Dermis microvascular lymphatic vessel endothelial cell (primary cell): ENCODE measurements at regions not wholly inside any gene's neighbourhood (a gene's known extent, or its start where the extent isn't known, plus 50 kb on each side); places are given as distances from the start of the nearest gene placed in this dataset.

Source experiments
- DNase-seq, 2 donors: peaks; one replicate each; pipeline versions ENCODE4 v3.0.0 to v3.0.0-alpha.2; 2010; ENCODE audit warnings: low read depth in 2 of 2

- DNase-seq: no peak
These were observed 111.6 kb downstream of the BTG1 start for GRCh38 chr12:92034083-92034482.

GRCh38 chr12:92032965-92033364 is 112.7 kb downstream of the BTG1 start:
- DNase-seq: no peak

DNA sequence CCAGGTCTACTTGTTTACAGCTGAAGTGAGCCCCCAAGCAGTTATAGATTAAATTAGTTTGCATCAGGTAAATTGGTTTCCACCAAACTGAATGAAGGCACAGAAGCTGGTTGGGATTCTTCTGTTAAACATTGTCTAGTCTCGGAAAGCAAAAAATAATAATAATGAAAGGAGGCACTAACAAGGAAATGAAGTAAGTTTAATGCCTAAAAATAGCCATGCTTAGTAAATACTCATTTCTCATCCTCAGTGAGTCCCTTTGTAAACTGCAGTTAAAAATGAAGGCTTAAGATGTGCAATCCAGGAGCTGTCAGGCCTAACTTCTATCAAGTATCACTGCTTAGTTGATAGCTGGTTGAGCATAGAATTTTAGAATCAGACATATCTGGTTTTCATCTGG is 113.5 kb downstream of the BTG1 start:
- DNase-seq: no peak

DNA sequence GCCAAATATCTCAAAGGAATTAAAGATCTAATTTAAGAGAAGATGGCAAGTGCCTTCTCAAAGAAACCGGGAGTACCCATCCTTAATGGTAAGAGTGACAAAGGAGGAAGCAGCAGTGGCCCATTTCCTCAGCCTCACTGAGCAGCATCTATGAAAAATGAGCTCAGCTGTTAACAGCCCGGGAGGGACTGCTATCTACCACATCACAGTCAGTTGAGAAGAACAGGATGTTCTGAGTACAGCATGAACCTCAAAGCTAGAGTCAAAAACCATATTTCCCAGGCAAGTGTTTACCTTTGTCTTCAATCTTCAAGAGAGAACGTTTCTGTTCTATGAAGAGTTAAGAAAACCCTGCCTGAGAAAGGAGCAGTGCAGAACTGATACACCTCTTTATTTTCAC is 115.0 kb downstream of the BTG1 start:
- DNase-seq: peak in 1 of 2 donors; percentile 43

GRCh38 chr12:92029902-92030586 is 115.6 kb downstream of the BTG1 start:
- no peak for DNase-seq

DNA sequence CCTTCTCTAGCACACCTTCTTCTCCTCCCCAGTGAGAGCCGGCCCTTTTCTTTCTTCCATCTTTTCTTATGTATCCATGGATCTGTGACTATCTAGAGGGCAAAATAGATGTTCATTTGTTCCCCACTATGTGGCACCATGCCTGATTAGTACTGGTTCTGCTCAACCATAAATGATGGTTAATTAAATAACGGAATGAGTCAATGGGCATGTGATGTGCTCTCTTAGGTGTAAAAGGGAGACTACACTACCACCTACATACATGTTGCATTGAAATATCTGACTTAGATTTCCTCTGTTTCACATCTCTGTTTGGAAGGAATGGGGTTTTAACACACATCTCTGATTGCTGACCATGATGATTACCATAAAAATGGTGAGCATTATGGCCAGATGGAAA is 116.5 kb downstream of the BTG1 start:
- no peak for DNase-seq

DNA sequence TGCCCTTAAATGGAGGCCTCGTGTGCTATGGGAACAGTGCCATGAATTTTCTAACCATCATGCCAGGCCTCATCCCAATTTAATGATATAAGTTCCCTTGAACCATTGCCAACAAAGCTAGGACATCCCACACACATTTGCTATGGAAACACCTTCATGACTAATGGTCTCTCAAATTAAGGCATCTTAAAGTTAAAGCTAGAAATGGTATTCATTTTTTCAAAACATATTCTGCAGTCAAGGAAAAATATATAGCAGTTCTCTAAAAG is 117.3 kb downstream of the BTG1 start:
- DNase-seq: peak in 1 of 2 donors; percentile 31

DNA sequence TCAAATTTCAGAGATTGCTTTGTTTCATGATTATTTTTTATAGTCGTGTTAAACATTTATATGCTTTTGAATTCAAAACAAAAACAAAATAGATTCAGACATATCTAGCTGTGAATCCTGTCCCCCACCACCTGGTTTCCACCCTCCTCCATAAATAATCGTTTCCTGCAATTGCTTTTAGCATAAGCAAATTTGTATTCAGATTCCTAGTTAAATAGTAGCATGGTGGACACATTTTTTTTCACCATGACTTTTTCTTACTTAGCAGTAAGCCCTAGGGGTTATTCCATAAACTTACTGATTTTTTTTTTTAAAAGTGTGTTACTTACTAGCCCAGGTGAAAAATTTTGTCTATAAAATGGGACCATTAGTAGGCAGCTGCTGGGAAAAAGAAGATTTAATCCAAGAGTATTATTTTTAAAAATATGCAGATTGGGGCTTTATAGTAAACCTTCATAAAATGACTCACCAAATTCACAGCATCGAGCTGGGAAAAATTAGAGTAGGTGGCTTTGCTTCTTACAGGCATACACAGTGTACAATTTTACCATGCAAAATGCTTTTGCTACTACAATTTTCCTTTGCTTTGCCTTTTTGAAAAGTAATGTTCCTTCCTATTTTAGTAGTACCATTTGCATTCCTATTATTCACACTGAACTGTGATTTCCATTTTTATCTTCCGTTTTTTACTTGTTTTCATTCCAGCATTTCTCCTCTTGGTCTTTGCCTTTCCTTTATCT is 117.8 kb downstream of the BTG1 start:
- no peak for DNase-seq

DNA sequence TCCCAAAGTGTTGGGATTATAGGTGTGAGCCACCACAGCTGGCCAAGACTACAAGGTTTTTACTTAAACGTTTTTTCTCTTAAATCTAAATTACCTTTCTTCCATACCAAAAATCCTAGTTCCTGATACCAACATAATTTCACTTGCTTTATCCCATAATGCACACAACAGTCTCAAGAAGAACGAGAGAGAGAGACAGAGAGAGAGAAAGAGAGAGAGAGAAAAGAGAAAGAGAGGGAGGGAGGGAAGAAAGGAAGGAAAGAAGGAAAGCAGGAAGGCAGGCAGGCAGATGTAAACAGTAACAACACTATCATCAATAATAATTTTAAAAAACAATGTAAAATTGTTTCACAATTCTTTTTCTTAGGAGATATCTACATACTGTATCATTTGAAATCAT is 118.4 kb downstream of the BTG1 start:
- DNase-seq: no peak

- DNase-seq: no peak
These were observed 120.0 kb downstream of the BTG1 start for GRCh38 chr12:92025462-92026207.

DNA sequence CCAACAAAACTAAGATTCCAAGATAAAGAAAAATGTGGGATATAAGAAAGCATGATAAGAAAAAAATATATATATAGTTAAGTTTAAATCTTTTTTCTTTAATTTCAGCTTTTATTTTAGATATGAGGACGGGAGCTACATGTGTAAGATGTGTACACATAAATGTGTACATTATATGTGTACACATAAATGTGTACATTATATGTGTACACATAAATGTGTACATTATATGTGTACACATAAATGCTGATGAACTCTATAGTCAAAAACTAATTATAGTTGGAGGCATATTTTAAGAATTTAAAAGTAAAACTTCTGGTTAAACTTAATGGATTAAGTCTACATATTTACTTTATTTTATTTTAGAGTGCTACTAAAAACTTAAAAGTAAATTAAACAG is 123.6 kb downstream of the BTG1 start:
- DNase-seq: no peak

DNA sequence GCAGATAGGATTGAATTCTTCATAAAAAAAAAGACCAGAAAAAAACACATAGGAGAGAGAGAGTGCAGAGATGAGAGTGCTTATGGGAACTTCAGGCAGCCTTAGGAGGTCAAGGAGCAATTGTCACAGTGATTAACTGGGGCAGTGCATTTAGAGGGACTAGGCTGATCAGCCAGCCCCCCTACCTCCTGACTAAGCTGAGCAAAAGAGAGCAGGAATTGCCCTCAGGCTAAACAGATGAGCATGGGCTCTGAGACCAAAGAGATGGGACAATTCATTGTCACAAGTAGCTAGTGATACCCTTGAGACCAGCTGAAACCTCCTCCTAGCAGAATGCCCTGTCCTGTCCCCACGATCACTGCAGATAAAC is 124.0 kb downstream of the BTG1 start:
- DNase-seq: no peak

DNA sequence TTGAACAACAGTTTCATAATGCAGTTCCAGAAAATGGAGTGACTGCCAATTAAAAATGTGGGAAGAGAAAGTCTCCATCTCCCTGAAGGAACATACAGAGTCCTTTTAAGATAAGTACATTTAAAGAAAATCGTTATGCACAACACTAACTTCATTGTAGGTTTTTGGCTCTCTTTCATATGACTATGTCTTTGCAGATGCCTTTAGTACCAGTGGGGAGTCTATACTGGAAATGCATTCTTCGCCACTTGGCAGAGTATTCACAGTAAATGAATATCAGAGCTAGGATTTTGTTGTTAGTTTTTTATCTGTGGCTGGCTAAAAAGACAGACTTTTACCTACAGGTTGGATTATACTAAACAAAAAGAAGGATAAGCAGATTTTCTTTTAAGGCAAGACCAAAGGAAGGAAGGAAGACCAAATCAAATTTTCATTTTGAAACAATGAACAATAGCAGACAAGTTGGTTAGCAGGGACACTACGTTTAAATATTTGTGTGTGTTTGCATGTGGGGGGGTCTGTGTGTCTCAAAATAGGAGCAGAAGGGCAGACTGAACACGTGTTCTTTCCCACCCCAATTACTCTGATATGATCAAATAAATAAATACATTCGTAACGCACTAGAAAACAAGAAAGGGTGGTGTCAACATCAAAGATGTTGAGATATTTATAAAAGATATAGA is 124.5 kb downstream of the BTG1 start:
- no peak for DNase-seq

- no peak for DNase-seq
These were observed 126.0 kb downstream of the BTG1 start for GRCh38 chr12:92019491-92020277.

- no peak for DNase-seq
These were observed 133.0 kb downstream of the BTG1 start for GRCh38 chr12:92012691-92013090.

- DNase-seq: no peak
These were observed 134.6 kb downstream of the BTG1 start for GRCh38 chr12:92010853-92011701.

- no peak for DNase-seq
These were observed 135.3 kb downstream of the BTG1 start for GRCh38 chr12:92010368-92010767.

DNA sequence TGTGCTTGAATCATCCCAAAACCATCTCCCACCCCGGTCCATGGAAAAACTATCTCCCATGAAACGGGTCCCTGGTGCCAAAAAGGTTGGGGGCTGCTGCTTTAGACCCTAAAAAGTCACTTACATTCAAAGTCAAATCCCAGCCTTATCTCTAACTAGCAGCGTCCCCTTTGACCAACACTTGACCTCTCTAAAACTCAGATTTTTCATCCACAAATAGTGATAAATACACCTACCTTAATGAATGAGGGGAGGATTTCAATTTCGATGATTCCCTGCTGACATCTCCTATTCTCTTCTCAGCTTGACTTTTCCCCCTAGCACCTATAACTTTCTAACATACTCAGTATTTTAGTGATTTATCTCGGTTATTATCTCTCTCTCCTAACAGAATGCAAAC is 137.3 kb downstream of the BTG1 start:
- DNase-seq: no peak

DNA sequence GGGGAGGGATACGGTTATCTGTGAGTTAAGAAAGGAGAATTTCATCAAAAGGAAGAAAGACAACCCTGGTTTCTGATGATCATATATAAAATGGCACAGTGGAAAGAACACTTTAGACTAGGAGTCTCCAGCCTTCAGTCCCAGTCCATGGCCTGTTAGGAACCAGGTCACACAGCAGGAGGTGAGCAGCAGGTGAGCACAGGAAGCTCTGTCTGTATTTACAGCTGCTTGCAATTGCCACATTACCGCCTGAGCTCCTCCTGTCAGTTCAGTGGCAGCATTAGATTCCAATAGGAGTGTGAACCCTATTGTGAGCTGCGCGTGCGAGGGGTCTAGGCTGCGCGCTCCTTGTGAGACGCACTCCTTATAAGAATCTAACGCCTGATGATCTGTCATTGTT is 137.9 kb downstream of the BTG1 start:
- no peak for DNase-seq

GRCh38 chr12:92003701-92004100 is 141.9 kb downstream of the BTG1 start:
- no peak for DNase-seq
